HCT116 (cell line): ENCODE measurements at regions not wholly inside any gene's neighbourhood (a gene's known extent, or its start where the extent isn't known, plus 50 kb on each side); places are given as distances from the start of the nearest gene placed in this dataset.
A peak's percentile ranks its signal among the peaks of the same experiment; 100 is the strongest.

Experiments used
- ATAC-seq: fragments of 200-7000 bp; cut with Tn5 transposase; 2 replicates; pipeline ENCODE4 v1.9.1; 2020; ENCODE audit warnings: mild to moderate bottlenecking, moderate library complexity
- BruUV-seq: library from RNA; stranded (reverse); fragments of 400-500 nt; replicated peaks from 2 replicates; lab custom pipeline; 2021; lab: Mats Ljungman, UMichigan
- CTCF ChIA-PET: fragments of 300-600 bp; sonication (Branson Sonifier 250); formaldehyde crosslinking; loops from one replicate; lab custom pipeline; 2021; ENCODE audit warnings: antibody characterized with exemption; lab: Charles Lee
- POLR2A ChIA-PET: fragments of 300-600, 350-600 bp; sonication (Branson Sonifier 250); formaldehyde crosslinking; loops from one replicate; lab custom pipeline; 2021; ENCODE audit warnings: antibody characterized with exemption; lab: Charles Lee
- RAD21 ChIA-PET, 2 experiments: fragments of 300-600 bp; sonication (Branson Sonifier 250); formaldehyde crosslinking; loops; one replicate each; lab custom pipeline; 2023; ENCODE audit warnings: low total read pairs in 2 of 2; ENCODE audit not compliant: uncharacterized antibody in 2 of 2, unreplicated experiment in 2 of 2, low non-redundant PET in 1 of 2; lab: Charles Lee
- DNase-seq: peaks from one replicate; pipeline ENCODE4 v3.0.0-alpha.2; 2010; ENCODE audit warnings: low read depth, low spot score
- H2AFZ ChIP-seq: fragments of 200-600 bp; shearing (Covaris generic), sonication (generic); 2 replicates; pipeline ENCODE4 v1.6.1; 2017; ENCODE audit warnings: low read depth, mixed run types, mixed read lengths, antibody characterized with exemption, low read length; ENCODE audit not compliant: poor library complexity, severe bottlenecking
- H3K27ac ChIP-seq: 2 replicates; pipeline ENCODE4 v1.5.1; 2012; ENCODE audit warnings: low read depth, low read length
- H3K27me3 ChIP-seq: fragments of 200-600 bp; sonication (generic); 2 replicates; pipeline ENCODE4 v1.6.1; 2016; ENCODE audit warnings: mixed run types, low read length, mixed read lengths; ENCODE audit not compliant: insufficient read depth
- H3K36me3 ChIP-seq, 2 experiments: fragments of 200-500 bp in 1 of 2; fragments of 200-600 bp in 1 of 2; sonication (Bioruptor generic) in 1 of 2; sonication (generic) in 1 of 2; 2 replicates each; pipeline versions ENCODE4 v1.5.1 to v1.6.1; 2014 to 2016; ENCODE audit warnings: low read length in 2 of 2, inconsistent platforms in 1 of 2, mixed read lengths in 1 of 2, mixed run types in 1 of 2; ENCODE audit not compliant: insufficient read depth in 2 of 2, control insufficient read depth in 1 of 2
- H3K4me1 ChIP-seq, 2 experiments: fragments of 200-600 bp in 1 of 2; sonication (generic) in 1 of 2; 2 replicates each; pipeline versions ENCODE4 v1.5.1 to v1.6.1; 2012 to 2017; ENCODE audit warnings: low read length in 2 of 2, inconsistent platforms in 1 of 2, mild to moderate bottlenecking in 1 of 2, mixed read lengths in 1 of 2, mixed run types in 1 of 2, moderate library complexity in 1 of 2; ENCODE audit not compliant: insufficient read depth in 2 of 2, control insufficient read depth in 1 of 2
- H3K4me2 ChIP-seq: fragments of 200-600 bp; sonication (generic); 2 replicates; pipeline ENCODE4 v1.6.1; 2017; ENCODE audit warnings: mixed run types, low read length, mixed read lengths
- H3K4me3 ChIP-seq, 2 experiments: fragments of 200-600 bp in 1 of 2; sonication (generic) in 1 of 2; replicated peaks in 1 of 2; 2 replicates each; pipeline ENCODE4 v1.5.1; 2011 to 2016; ENCODE audit warnings: low read length in 2 of 2, control low read depth in 1 of 2, low read depth in 1 of 2, mild to moderate bottlenecking in 1 of 2, mixed read lengths in 1 of 2, mixed run types in 1 of 2
- H3K79me2 ChIP-seq: fragments of 200-600 bp; sonication (generic); 2 replicates; pipeline ENCODE4 v1.6.1; 2017; ENCODE audit warnings: mild to moderate bottlenecking, mixed run types, low read length, moderate library complexity, mixed read lengths; ENCODE audit not compliant: insufficient read depth
- H3K9ac ChIP-seq: fragments of 200-600 bp; sonication (generic); 2 replicates; pipeline ENCODE4 v1.6.1; 2016; ENCODE audit warnings: low read length, mixed read lengths
- H3K9me2 ChIP-seq: fragments of 200-600 bp; sonication (generic), shearing (Covaris generic); 2 replicates; pipeline ENCODE4 v1.6.1; 2017; ENCODE audit warnings: mixed run types, mild to moderate bottlenecking, moderate library complexity; ENCODE audit not compliant: insufficient read depth
- H3K9me3 ChIP-seq, 2 experiments: fragments of 200-500 bp in 1 of 2; fragments of 200-600 bp in 1 of 2; sonication (Bioruptor generic) in 1 of 2; sonication (generic) in 1 of 2; 2 replicates each; pipeline ENCODE4 v1.6.1; 2014 to 2017; ENCODE audit warnings: low read length in 2 of 2, mixed read lengths in 2 of 2, inconsistent platforms in 1 of 2, low read depth in 1 of 2, mild to moderate bottlenecking in 1 of 2, mixed run types in 1 of 2, moderate library complexity in 1 of 2; ENCODE audit not compliant: control insufficient read depth in 1 of 2, insufficient read depth in 1 of 2
- H4K20me1 ChIP-seq: fragments of 200-600 bp; sonication (generic), shearing (Covaris generic); 2 replicates; pipeline ENCODE4 v1.6.1; 2017; ENCODE audit warnings: mixed run types, mild to moderate bottlenecking, moderate library complexity; ENCODE audit not compliant: insufficient read depth
- ATF3 ChIP-seq: IDR thresholded peaks from 2 replicates; pipeline ENCODE4 v1.6.1; 2012
- CEBPB ChIP-seq: IDR thresholded peaks from 2 replicates; pipeline ENCODE4 v1.6.1; 2012; ENCODE audit warnings: low read depth
- EZH2 ChIP-seq: fragments of 200-600 bp; sonication (generic); IDR thresholded peaks from 2 replicates; pipeline ENCODE4 v1.6.1; 2017; ENCODE audit warnings: antibody characterized with exemption, mixed run types
- EZH2phosphoT487 ChIP-seq: fragments of 200-600 bp; IDR thresholded peaks from 2 replicates; pipeline ENCODE4 v1.6.1; 2018; ENCODE audit warnings: antibody characterized with exemption, borderline replicate concordance
- POLR2A ChIP-seq: IDR thresholded peaks from 2 replicates; pipeline ENCODE4 v1.7.0; 2011; ENCODE audit warnings: borderline replicate concordance; ENCODE audit not compliant: insufficient read depth, insufficient read length; ENCODE audit errors: extremely low read depth
- RAD21 ChIP-seq: IDR thresholded peaks from 2 replicates; pipeline ENCODE4 v1.6.1; 2012; ENCODE audit warnings: low read depth, mild to moderate bottlenecking
- REST ChIP-seq: IDR thresholded peaks from 2 replicates; pipeline ENCODE4 v1.6.1; 2012; ENCODE audit warnings: low read depth
- SP1 ChIP-seq: IDR thresholded peaks from 2 replicates; pipeline ENCODE4 v1.6.1; 2012; ENCODE audit warnings: low read depth
- SRF ChIP-seq: IDR thresholded peaks from 2 replicates; pipeline ENCODE4 v1.6.1; 2012; ENCODE audit warnings: low read depth
- TCF7L2 ChIP-seq: IDR thresholded peaks from 2 replicates; pipeline ENCODE4 v1.7.0; 2011; ENCODE audit warnings: borderline replicate concordance, inconsistent platforms; ENCODE audit not compliant: insufficient read depth, insufficient read length; ENCODE audit errors: extremely low read depth
- YY1 ChIP-seq: IDR thresholded peaks from 2 replicates; pipeline ENCODE4 v1.6.1; 2011; ENCODE audit warnings: low read length, low read depth, moderate library complexity, mild to moderate bottlenecking; ENCODE audit not compliant: insufficient replicate concordance; ENCODE audit errors: extremely low read depth
- ZFX ChIP-seq: fragments of 450-650 bp; IDR thresholded peaks from 2 replicates; pipeline ENCODE4 v1.6.1; 2017
- ZNF274 ChIP-seq: fragments of 200-500 bp; sonication (Bioruptor generic); IDR thresholded peaks from 2 replicates; pipeline ENCODE4 v1.6.1; 2014; ENCODE audit warnings: mild to moderate bottlenecking, low read depth, low read length, inconsistent platforms
- intact Hi-C: fragments of 100-400 bp; cut with micrococcal nuclease; formaldehyde crosslinking; loops from 2 replicates; pipeline ENCODE4 v1.10.0; 2022
- TF ChIP-seq, protein P1 (sequence below): IDR thresholded peaks from 2 replicates; pipeline ENCODE4 v1.6.1; 2011; ENCODE audit warnings: mild to moderate bottlenecking, low read length, moderate library complexity; ENCODE audit not compliant: insufficient replicate concordance; ENCODE audit errors: extremely low read depth
- TF ChIP-seq, protein P2 (sequence below), 3 experiments: fragments of 200-600 bp in 1 of 3; sonication (generic) in 1 of 3; IDR thresholded peaks in 2 of 3; conservative IDR thresholded peaks in 1 of 3; 2 replicates each; pipeline ENCODE4 v1.5.1; 2012 to 2017; ENCODE audit warnings: low read depth in 2 of 3, low read length in 2 of 3, antibody characterized with exemption in 1 of 3, borderline replicate concordance in 1 of 3, control low read depth in 1 of 3, mild to moderate bottlenecking in 1 of 3, mixed read lengths in 1 of 3, mixed run types in 1 of 3, moderate library complexity in 1 of 3; ENCODE audit not compliant: insufficient read depth in 1 of 3
- TF ChIP-seq, protein P3 (sequence below): IDR thresholded peaks from 2 replicates; pipeline ENCODE4 v1.6.1; 2012

DNA sequence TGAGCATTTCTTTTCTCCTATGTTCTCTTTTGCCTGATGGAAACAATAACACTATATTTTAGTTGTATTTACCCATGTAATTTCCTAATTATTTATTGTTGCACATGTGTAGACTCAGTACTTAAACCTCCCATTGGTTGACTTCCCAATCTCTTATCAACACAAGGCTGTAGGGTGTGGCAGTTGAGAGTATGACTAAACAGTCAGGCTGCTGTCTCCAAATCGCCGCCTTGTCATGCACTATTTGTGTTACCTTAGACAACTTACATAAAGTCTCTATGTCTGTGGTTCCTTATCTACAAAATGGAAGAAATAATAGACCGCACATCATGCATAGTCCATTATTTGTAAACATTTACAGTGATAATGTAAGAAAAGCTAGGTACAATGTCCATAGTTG is 68.9 kb upstream of the EFNA5 start:
- DNase-seq (no peak), ATAC-seq (peak; percentile 49; the same call in 1 of the 2 replicates)
- Histone ChIP-seq H3K4me2 (peak overlapping the region; percentile 16; the same call in 1 of the 2 replicates), H2AFZ (no peak overlapping the region), H3K9ac (no peak overlapping the region), H3K4me1 (peaks cover 0 to 10% of the 10 kb centered on the region in 2 experiments; a peak in 1 of 4 replicates), H3K27ac (no peak overlapping the region), H3K9me3 (no peaks in the 10 kb centered on the region), H4K20me1 (no peaks in the 10 kb centered on the region), H3K27me3 (no peaks in the 10 kb centered on the region), H3K36me3 (no peaks in the 10 kb centered on the region), H3K79me2 (no peaks in the 10 kb centered on the region), H3K4me3 (no peak overlapping the region), H3K9me2 (no peaks in the 10 kb centered on the region)
- TF ChIP-seq, protein P1, sequence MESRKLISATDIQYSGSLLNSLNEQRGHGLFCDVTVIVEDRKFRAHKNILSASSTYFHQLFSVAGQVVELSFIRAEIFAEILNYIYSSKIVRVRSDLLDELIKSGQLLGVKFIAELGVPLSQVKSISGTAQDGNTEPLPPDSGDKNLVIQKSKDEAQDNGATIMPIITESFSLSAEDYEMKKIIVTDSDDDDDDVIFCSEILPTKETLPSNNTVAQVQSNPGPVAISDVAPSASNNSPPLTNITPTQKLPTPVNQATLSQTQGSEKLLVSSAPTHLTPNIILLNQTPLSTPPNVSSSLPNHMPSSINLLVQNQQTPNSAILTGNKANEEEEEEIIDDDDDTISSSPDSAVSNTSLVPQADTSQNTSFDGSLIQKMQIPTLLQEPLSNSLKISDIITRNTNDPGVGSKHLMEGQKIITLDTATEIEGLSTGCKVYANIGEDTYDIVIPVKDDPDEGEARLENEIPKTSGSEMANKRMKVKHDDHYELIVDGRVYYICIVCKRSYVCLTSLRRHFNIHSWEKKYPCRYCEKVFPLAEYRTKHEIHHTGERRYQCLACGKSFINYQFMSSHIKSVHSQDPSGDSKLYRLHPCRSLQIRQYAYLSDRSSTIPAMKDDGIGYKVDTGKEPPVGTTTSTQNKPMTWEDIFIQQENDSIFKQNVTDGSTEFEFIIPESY = no peak
- TF ChIP-seq EZH2phosphoT487 = no peak
- TF ChIP-seq, protein P2, sequence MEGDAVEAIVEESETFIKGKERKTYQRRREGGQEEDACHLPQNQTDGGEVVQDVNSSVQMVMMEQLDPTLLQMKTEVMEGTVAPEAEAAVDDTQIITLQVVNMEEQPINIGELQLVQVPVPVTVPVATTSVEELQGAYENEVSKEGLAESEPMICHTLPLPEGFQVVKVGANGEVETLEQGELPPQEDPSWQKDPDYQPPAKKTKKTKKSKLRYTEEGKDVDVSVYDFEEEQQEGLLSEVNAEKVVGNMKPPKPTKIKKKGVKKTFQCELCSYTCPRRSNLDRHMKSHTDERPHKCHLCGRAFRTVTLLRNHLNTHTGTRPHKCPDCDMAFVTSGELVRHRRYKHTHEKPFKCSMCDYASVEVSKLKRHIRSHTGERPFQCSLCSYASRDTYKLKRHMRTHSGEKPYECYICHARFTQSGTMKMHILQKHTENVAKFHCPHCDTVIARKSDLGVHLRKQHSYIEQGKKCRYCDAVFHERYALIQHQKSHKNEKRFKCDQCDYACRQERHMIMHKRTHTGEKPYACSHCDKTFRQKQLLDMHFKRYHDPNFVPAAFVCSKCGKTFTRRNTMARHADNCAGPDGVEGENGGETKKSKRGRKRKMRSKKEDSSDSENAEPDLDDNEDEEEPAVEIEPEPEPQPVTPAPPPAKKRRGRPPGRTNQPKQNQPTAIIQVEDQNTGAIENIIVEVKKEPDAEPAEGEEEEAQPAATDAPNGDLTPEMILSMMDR (IDR thresholded peaks at IDR 0.05 in 2 of 3, conservative IDR thresholded peaks at IDR 0.05 in 1 of 3; ENCODE audit: borderline replicate concordance in 1 of 3, insufficient read depth in 1 of 3, low read depth in 2 of 3, low read length in 2 of 3) = no peak
- no peak for TF ChIP-seq ATF3
- no peak for TF ChIP-seq CEBPB
- no peak for TF ChIP-seq ZNF274
- no peak for TF ChIP-seq ZFX
- TF ChIP-seq POLR2A = no peak
- no peak for TF ChIP-seq TCF7L2
- TF ChIP-seq YY1 = no peak
- no peak for TF ChIP-seq SP1
- TF ChIP-seq REST = no peak
- no peak for TF ChIP-seq SRF
- no peak for TF ChIP-seq RAD21
- no peak for TF ChIP-seq EZH2
- TF ChIP-seq, protein P3, sequence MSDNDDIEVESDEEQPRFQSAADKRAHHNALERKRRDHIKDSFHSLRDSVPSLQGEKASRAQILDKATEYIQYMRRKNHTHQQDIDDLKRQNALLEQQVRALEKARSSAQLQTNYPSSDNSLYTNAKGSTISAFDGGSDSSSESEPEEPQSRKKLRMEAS = no peak
- POLR2A ChIA-PET = no interaction called here
- BruUV-seq = no TSS peak
- intact Hi-C loops = no loop called here
- RAD21 ChIA-PET = no interaction called here
- CTCF ChIA-PET = no interaction called here
